GM12873 (cell line): ENCODE measurements at regions not wholly inside any gene's neighbourhood (a gene's known extent, or its start where the extent isn't known, plus 50 kb on each side); places are given as distances from the start of the nearest gene placed in this dataset.

Experiments used
- CTCF ChIP-seq: IDR thresholded peaks from 2 replicates; pipeline ENCODE4 v1.5.1; 2012; ENCODE audit warnings: low read depth, mild to moderate bottlenecking, moderate library complexity, low read length, control low read depth; ENCODE audit not compliant: insufficient read depth; ENCODE audit errors: missing control alignments

GRCh38 chr3:31014317-31015040, 120.0 kb upstream of the GADL1 start:
- no peak for TF ChIP-seq CTCF

- TF ChIP-seq CTCF = no peak
Observed at GRCh38 chr3:31016196-31016595, 121.7 kb upstream of the GADL1 start.

GRCh38 chr3:31022716-31023115, 128.3 kb upstream of the GADL1 start:
- no peak for TF ChIP-seq CTCF

GRCh38 chr3:31025541-31025940, 131.1 kb upstream of the GADL1 start:
- no peak for TF ChIP-seq CTCF

- TF ChIP-seq CTCF = no peak
Observed at GRCh38 chr3:31027191-31027761, 132.8 kb upstream of the GADL1 start.

GRCh38 chr3:31027914-31028313, 133.5 kb upstream of the GADL1 start:
- no peak for TF ChIP-seq CTCF

- no peak for TF ChIP-seq CTCF
Observed at GRCh38 chr3:31028766-31029165, 134.3 kb upstream of the GADL1 start.
